ENCODE measurements at regions not wholly inside any gene's neighbourhood (a gene's known extent, or its start where the extent isn't known, plus 50 kb on each side); places are given as distances from the start of the nearest gene placed in this dataset.

- no peaks in the 10 kb centered on the region for H3K9me2 ChIP-seq (replicated peaks; ENCODE audit: control insufficient read depth, low read length)
- H3K4me2 ChIP-seq (ENCODE audit: low read length): no peak overlapping the region
- H3K4me3 ChIP-seq (ENCODE audit: low read length): no peak overlapping the region
- no peaks in the 10 kb centered on the region for H3K4me1 ChIP-seq (ENCODE audit: control insufficient read depth, low read length)
- no peaks in the 10 kb centered on the region for H4K20me1 ChIP-seq (ENCODE audit: control insufficient read depth, insufficient read depth, low read depth, low read length)
- no peaks in the 10 kb centered on the region for H3K9me3 ChIP-seq (ENCODE audit: control insufficient read depth, insufficient read depth, low read length)
- H3F3A ChIP-seq (ENCODE audit: control insufficient read depth, insufficient read depth): no peaks in the 10 kb centered on the region
- TF ChIP-seq CTCF (IDR thresholded peaks at IDR 0.05; ENCODE audit: low read depth, low read length, poor library complexity, severe bottlenecking): no peak
- no peak for TF ChIP-seq EZH2phosphoT487 (IDR thresholded peaks at IDR 0.05; ENCODE audit: borderline replicate concordance, low read length)
- H3K27me3 ChIP-seq (ENCODE audit: control insufficient read depth, low read length): no peaks in the 10 kb centered on the region
- no peaks in the 10 kb centered on the region for H3K79me2 ChIP-seq (ENCODE audit: control insufficient read depth, low read length)
- H3K36me3 ChIP-seq (ENCODE audit: control insufficient read depth, low read length): no peaks in the 10 kb centered on the region
- H3K27ac ChIP-seq (ENCODE audit: low read depth, low read length): no peak overlapping the region
Observed at GRCh38 chr5:33260098-33260497, 180.7 kb upstream of the TARS1 start.

DNA sequence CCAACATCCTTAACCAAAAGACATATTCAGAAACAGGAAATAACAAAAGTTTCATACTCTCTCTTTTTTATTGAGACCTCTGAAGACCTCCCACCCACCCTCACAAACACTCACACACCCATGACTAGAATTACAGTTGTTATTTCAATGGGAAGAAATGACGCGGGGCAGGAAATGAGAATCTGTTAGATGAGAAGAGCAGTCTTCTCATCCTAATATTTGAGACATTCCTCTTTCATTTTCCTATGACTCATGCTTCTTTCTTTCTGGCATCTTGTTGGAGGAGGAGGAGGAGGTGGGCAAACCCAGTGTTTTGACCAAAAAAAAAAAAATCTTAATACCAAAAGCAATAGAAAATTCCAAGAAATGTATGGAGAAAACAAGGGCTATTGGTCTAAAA is 179.5 kb upstream of the TARS1 start:
- Histone ChIP-seq H3K4me1 (ENCODE audit: control insufficient read depth, low read length) (no peaks in the 10 kb centered on the region), H3K27me3 (ENCODE audit: control insufficient read depth, low read length) (no peaks in the 10 kb centered on the region), H3K4me3 (ENCODE audit: low read length) (no peak overlapping the region), H3K79me2 (ENCODE audit: control insufficient read depth, low read length) (no peaks in the 10 kb centered on the region), H4K20me1 (ENCODE audit: control insufficient read depth, insufficient read depth, low read depth, low read length) (no peaks in the 10 kb centered on the region), H3F3A (ENCODE audit: control insufficient read depth, insufficient read depth) (no peaks in the 10 kb centered on the region), H3K27ac (ENCODE audit: low read depth, low read length) (no peak overlapping the region), H3K36me3 (ENCODE audit: control insufficient read depth, low read length) (no peaks in the 10 kb centered on the region), H3K9me3 (ENCODE audit: control insufficient read depth, insufficient read depth, low read length) (no peaks in the 10 kb centered on the region), H3K4me2 (ENCODE audit: low read length) (no peak overlapping the region), H3K9me2 (replicated peaks; ENCODE audit: control insufficient read depth, low read length) (no peaks in the 10 kb centered on the region)
- TF ChIP-seq EZH2phosphoT487 (IDR thresholded peaks at IDR 0.05; ENCODE audit: borderline replicate concordance, low read length) (no peak), CTCF (IDR thresholded peaks at IDR 0.05; ENCODE audit: low read depth, low read length, poor library complexity, severe bottlenecking) (no peak)

GRCh38 chr5:33261747-33262146 is 179.0 kb upstream of the TARS1 start:
- Histone ChIP-seq H3K4me1 (ENCODE audit: control insufficient read depth, low read length) (no peaks in the 10 kb centered on the region), H3K27ac (ENCODE audit: low read depth, low read length) (no peak overlapping the region), H3F3A (ENCODE audit: control insufficient read depth, insufficient read depth) (no peaks in the 10 kb centered on the region), H3K9me2 (replicated peaks; ENCODE audit: control insufficient read depth, low read length) (no peaks in the 10 kb centered on the region), H3K36me3 (ENCODE audit: control insufficient read depth, low read length) (no peaks in the 10 kb centered on the region), H3K4me2 (ENCODE audit: low read length) (no peak overlapping the region), H3K79me2 (ENCODE audit: control insufficient read depth, low read length) (no peaks in the 10 kb centered on the region), H3K9me3 (ENCODE audit: control insufficient read depth, insufficient read depth, low read length) (no peaks in the 10 kb centered on the region), H3K27me3 (ENCODE audit: control insufficient read depth, low read length) (no peaks in the 10 kb centered on the region), H3K4me3 (ENCODE audit: low read length) (no peak overlapping the region), H4K20me1 (ENCODE audit: control insufficient read depth, insufficient read depth, low read depth, low read length) (no peaks in the 10 kb centered on the region)
- TF ChIP-seq EZH2phosphoT487 (IDR thresholded peaks at IDR 0.05; ENCODE audit: borderline replicate concordance, low read length) (no peak), CTCF (IDR thresholded peaks at IDR 0.05; ENCODE audit: low read depth, low read length, poor library complexity, severe bottlenecking) (no peak)

DNA sequence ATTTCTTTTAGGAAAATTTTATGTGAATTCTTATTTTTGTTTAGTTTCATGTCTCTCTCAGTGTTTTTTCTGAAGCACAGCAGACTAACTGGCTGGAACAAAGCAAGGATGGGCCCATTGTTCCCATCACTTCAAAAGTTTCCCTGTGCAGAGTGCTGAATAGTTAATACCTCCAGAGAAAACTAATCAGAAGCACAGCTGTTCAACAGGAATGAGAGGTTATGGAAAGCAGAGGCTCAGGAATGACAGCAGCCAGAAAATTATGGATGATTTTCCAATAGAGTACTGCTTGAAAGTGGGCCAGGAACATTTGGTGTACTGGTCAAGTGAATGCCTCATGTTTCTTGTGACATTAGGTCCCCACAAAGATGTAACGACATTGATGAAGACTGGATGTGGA is 173.0 kb upstream of the TARS1 start:
- no peaks in the 10 kb centered on the region for H3K9me3 ChIP-seq (ENCODE audit: control insufficient read depth, insufficient read depth, low read length)
- no peak overlapping the region for H3K27ac ChIP-seq (ENCODE audit: low read depth, low read length)
- no peaks in the 10 kb centered on the region for H4K20me1 ChIP-seq (ENCODE audit: control insufficient read depth, insufficient read depth, low read depth, low read length)
- no peaks in the 10 kb centered on the region for H3K4me1 ChIP-seq (ENCODE audit: control insufficient read depth, low read length)
- TF ChIP-seq EZH2phosphoT487 (IDR thresholded peaks at IDR 0.05; ENCODE audit: borderline replicate concordance, low read length) (no peak), CTCF (IDR thresholded peaks at IDR 0.05; ENCODE audit: low read depth, low read length, poor library complexity, severe bottlenecking) (no peak)
- H3K4me2 ChIP-seq (ENCODE audit: low read length): no peak overlapping the region
- H3F3A ChIP-seq (ENCODE audit: control insufficient read depth, insufficient read depth): no peaks in the 10 kb centered on the region
- H3K79me2 ChIP-seq (ENCODE audit: control insufficient read depth, low read length): no peaks in the 10 kb centered on the region
- H3K27me3 ChIP-seq (ENCODE audit: control insufficient read depth, low read length): no peaks in the 10 kb centered on the region
- no peaks in the 10 kb centered on the region for H3K9me2 ChIP-seq (replicated peaks; ENCODE audit: control insufficient read depth, low read length)
- H3K36me3 ChIP-seq (ENCODE audit: control insufficient read depth, low read length): no peaks in the 10 kb centered on the region
- H3K4me3 ChIP-seq (ENCODE audit: low read length): no peak overlapping the region

Data from DOHH2 (cell line).